Endothelial cell of umbilical vein (primary cell): ENCODE measurements at regions not wholly inside any gene's neighbourhood (a gene's known extent, or its start where the extent isn't known, plus 50 kb on each side); places are given as distances from the start of the nearest gene placed in this dataset.

Experiments used
- BruUV-seq: library from RNA; stranded (reverse); fragments of 400-500 nt; replicated peaks from 2 replicates; lab custom pipeline; 2021; lab: Mats Ljungman, UMichigan
- CTCF ChIA-PET: fragments of 300-600, 350-600 bp; sonication (Branson Sonifier 250); formaldehyde crosslinking; loops from one replicate; lab custom pipeline; 2021; ENCODE audit warnings: antibody characterized with exemption, inconsistent platforms; lab: Charles Lee
- POLR2A ChIA-PET: fragments of 300-600, 350-600 bp; sonication (Branson Sonifier 250); formaldehyde crosslinking; loops from one replicate; lab custom pipeline; 2021; ENCODE audit warnings: antibody characterized with exemption, inconsistent platforms; lab: Charles Lee
- DNase-seq: peaks from one replicate; pipeline ENCODE4 v3.0.0-alpha.2; 2011; ENCODE audit warnings: low read depth, low spot score
- FAIRE-seq: peaks from 2 replicates; lab custom pipeline; 2011; peaks lifted over from hg19 to GRCh38; lab: Jason Lieb, UNC
- H2AFZ ChIP-seq: 2 replicates; pipeline ENCODE4 v1.6.0; 2012; ENCODE audit warnings: low read depth, low read length, control low read depth, inconsistent platforms
- H3K27ac ChIP-seq: 2 replicates; pipeline ENCODE4 v1.5.1; 2011; ENCODE audit warnings: low read depth, mild to moderate bottlenecking, control low read depth, low read length, moderate library complexity; ENCODE audit not compliant: insufficient read depth
- H3K27me3 ChIP-seq, 2 experiments: 2 replicates each; pipeline versions ENCODE4 v1.6.0 to v1.6.1; 2011; ENCODE audit warnings: low read length in 2 of 2, mixed read lengths in 1 of 2; ENCODE audit not compliant: control insufficient read depth in 2 of 2, insufficient read depth in 2 of 2
- H3K36me3 ChIP-seq, 2 experiments: 2 replicates in 1 of 2; 3 replicates in 1 of 2; pipeline ENCODE4 v1.5.1; 2011; ENCODE audit warnings: low read length in 2 of 2, mild to moderate bottlenecking in 1 of 2, moderate library complexity in 1 of 2; ENCODE audit not compliant: control insufficient read depth in 2 of 2, insufficient read depth in 2 of 2; ENCODE audit errors: extremely low read depth in 1 of 2
- H3K4me1 ChIP-seq: 3 replicates; pipeline ENCODE4 v1.5.1; 2011; ENCODE audit warnings: mild to moderate bottlenecking, low read length; ENCODE audit not compliant: control insufficient read depth, insufficient read depth; ENCODE audit errors: extremely low read depth
- H3K4me2 ChIP-seq: 2 replicates; pipeline ENCODE4 v1.6.1; 2011; ENCODE audit warnings: low read length, control low read depth, mixed read lengths; ENCODE audit not compliant: insufficient read depth
- H3K4me3 ChIP-seq, 3 experiments: fragments of 200-600 bp in 1 of 3; sonication (generic), shearing (Covaris generic) in 1 of 3; replicated peaks in 1 of 3; 2 replicates each; pipeline ENCODE4 v1.5.1; 2011 to 2016; ENCODE audit warnings: control low read depth in 3 of 3, low read length in 3 of 3, mild to moderate bottlenecking in 2 of 3, inconsistent platforms in 1 of 3, low read depth in 1 of 3, moderate library complexity in 1 of 3; ENCODE audit not compliant: insufficient read depth in 1 of 3
- H3K79me2 ChIP-seq: 2 replicates; pipeline ENCODE4 v1.6.0; 2012; ENCODE audit warnings: low read length, inconsistent platforms; ENCODE audit not compliant: control insufficient read depth, insufficient read depth
- H3K9ac ChIP-seq: replicated peaks from 2 replicates; pipeline ENCODE3; 2011; ENCODE audit warnings: low read length, control low read depth; ENCODE audit not compliant: insufficient read depth; ENCODE audit errors: extremely low read depth
- H3K9me1 ChIP-seq: replicated peaks from 3 replicates; pipeline ENCODE4 v1.6.0; 2011; ENCODE audit warnings: mild to moderate bottlenecking, low read length; ENCODE audit not compliant: control insufficient read depth, insufficient read depth; ENCODE audit errors: extremely low read depth
- H3K9me3 ChIP-seq: replicated peaks from 2 replicates; pipeline ENCODE4 v1.5.1; 2012; ENCODE audit warnings: low read length, inconsistent platforms; ENCODE audit not compliant: control insufficient read depth, insufficient read depth
- H4K20me1 ChIP-seq: replicated peaks from 2 replicates; pipeline ENCODE3; 2011; ENCODE audit warnings: mild to moderate bottlenecking, low read length; ENCODE audit not compliant: control insufficient read depth, insufficient read depth; ENCODE audit errors: extremely low read depth
- CTCF ChIP-seq, 2 donors: IDR thresholded peaks; 1 replicate in 1 of 2; 2 replicates in 1 of 2; pipeline ENCODE4 v1.5.1; 2011; ENCODE audit warnings: low read length in 2 of 2, mild to moderate bottlenecking in 2 of 2, moderate library complexity in 2 of 2, control low read depth in 1 of 2, inconsistent platforms in 1 of 2, low read depth in 1 of 2; ENCODE audit not compliant: insufficient read depth in 1 of 2; ENCODE audit errors: extremely low read depth in 1 of 2
- EZH2 ChIP-seq: IDR thresholded peaks from 2 replicates; pipeline ENCODE4 v1.6.1; 2012; ENCODE audit warnings: borderline replicate concordance, low read depth, mild to moderate bottlenecking, moderate library complexity, low read length, inconsistent platforms; ENCODE audit not compliant: severe bottlenecking
- FOS ChIP-seq: IDR thresholded peaks from 2 replicates; pipeline ENCODE4 v1.6.1; 2011; ENCODE audit warnings: mild to moderate bottlenecking, low read length, moderate library complexity, borderline replicate concordance; ENCODE audit not compliant: insufficient read depth
- GATA2 ChIP-seq: IDR thresholded peaks from 2 replicates; pipeline ENCODE4 v1.7.0; 2011; ENCODE audit warnings: low read depth, mild to moderate bottlenecking, moderate library complexity, mixed read lengths, low read length; ENCODE audit not compliant: insufficient read length, insufficient read depth
- JUN ChIP-seq: IDR thresholded peaks from 2 replicates; pipeline ENCODE4 v1.6.1; 2011; ENCODE audit warnings: borderline replicate concordance, low read depth; ENCODE audit not compliant: insufficient read length, insufficient read depth
- MYC ChIP-seq: IDR thresholded peaks from one replicate; pipeline ENCODE4 v1.6.1; 2011; ENCODE audit warnings: mild to moderate bottlenecking, low read depth, low read length
- POLR2A ChIP-seq: IDR thresholded peaks from 2 replicates; pipeline ENCODE4 v1.6.1; 2012; ENCODE audit warnings: low read depth, mild to moderate bottlenecking, control low read depth, low read length
- POLR2AphosphoS5 ChIP-seq: IDR thresholded peaks from 2 replicates; pipeline ENCODE4 v1.6.1; 2012; ENCODE audit warnings: low read depth, mild to moderate bottlenecking, control low read depth, low read length, moderate library complexity; ENCODE audit not compliant: insufficient read depth
- dilution Hi-C: fragments of 300-500 bp; cut with MboI; formaldehyde crosslinking; loops from one replicate; pipeline ENCODE4 v1.15.0; 2019; ENCODE audit warnings: low sequenced_read_pairs; ENCODE audit not compliant: extremely low pct_ligation_motif_present
- intact Hi-C: fragments of 100-400 bp; cut with micrococcal nuclease; formaldehyde crosslinking; loops from one replicate; pipeline ENCODE4 v1.10.0; 2022
- TF ChIP-seq, protein P1 (sequence below): IDR thresholded peaks from 2 replicates; pipeline ENCODE4 v1.6.1; 2011; ENCODE audit not compliant: insufficient read depth, insufficient read length

DNA sequence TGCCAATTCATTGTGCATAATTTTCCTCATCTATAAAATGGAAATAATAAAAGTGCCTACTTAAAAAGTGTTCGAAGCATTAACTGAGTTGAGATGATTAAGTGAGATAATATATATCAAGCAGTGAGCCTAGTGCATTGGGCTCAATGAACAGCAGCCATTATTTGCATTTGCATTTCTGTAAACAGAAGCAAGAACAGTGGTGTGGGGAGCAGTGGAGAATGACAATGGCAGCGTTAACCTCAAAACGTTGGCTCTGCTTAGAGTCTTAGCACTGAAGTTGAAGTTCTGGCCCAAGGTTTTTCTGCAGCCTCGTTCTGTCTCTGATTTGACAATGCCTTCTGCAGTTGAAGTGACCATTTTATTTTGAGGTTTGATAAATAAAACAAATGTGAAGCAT is 466.3 kb upstream of the ONECUT1 start:
- Histone ChIP-seq H3K9ac (no peak overlapping the region), H2AFZ (no peak overlapping the region), H3K9me3 (no peaks in the 10 kb centered on the region), H3K9me1 (no peaks in the 10 kb centered on the region), H3K4me3 (no peak overlapping the region), H3K4me1 (no peaks in the 10 kb centered on the region), H3K36me3 (no peaks in the 10 kb centered on the region), H3K27ac (no peak overlapping the region), H3K79me2 (no peaks in the 10 kb centered on the region), H4K20me1 (no peaks in the 10 kb centered on the region), H3K27me3 (no peaks in the 10 kb centered on the region), H3K4me2 (no peak overlapping the region)
- intact Hi-C loops (no loop called here), dilution Hi-C loops (no loop called here)
- DNase-seq: no peak
- POLR2A ChIA-PET: no interaction called here
- CTCF ChIA-PET: no interaction called here
- BruUV-seq: no TSS peak
- FAIRE-seq: no peak
- TF ChIP-seq POLR2AphosphoS5 (no peak), CTCF (IDR thresholded peaks at IDR 0.05; ENCODE audit: extremely low read depth in 1 of 2, insufficient read depth in 1 of 2, low read depth in 1 of 2, low read length in 2 of 2) (no peak), JUN (no peak), MYC (no peak), EZH2 (no peak), GATA2 (no peak), FOS (no peak), POLR2A (no peak)
- TF ChIP-seq, protein P1, sequence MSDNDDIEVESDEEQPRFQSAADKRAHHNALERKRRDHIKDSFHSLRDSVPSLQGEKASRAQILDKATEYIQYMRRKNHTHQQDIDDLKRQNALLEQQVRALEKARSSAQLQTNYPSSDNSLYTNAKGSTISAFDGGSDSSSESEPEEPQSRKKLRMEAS: no peak
